ENCODE measurements at regions not wholly inside any gene's neighbourhood (a gene's known extent, or its start where the extent isn't known, plus 50 kb on each side); places are given as distances from the start of the nearest gene placed in this dataset.

DNA sequence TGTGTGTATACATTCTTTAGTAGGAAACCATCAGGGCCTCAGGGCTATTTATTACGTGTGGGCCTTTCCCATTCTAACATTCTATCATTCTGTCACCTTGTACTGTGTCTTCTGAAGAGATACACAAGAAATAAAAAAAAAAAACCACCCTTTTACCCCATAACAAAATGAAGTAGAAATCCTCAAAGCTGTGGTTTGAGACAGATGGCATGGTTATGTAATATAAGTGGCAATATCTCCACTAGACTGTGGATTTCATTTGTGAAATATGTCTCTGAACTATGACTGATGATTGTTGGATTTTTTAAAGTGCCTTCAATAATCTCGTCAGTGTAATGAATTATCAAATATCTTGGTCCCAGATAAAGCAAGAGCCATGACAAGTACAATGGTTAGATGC lies 150.0 kb upstream of the BLID start:
- H3K9ac ChIP-seq (ENCODE audit: low read depth, low read length): no peak overlapping the region
- DNase-seq (no peak), ATAC-seq (ENCODE audit: low read depth) (no peak)
- H3K4me1 ChIP-seq (ENCODE audit: control insufficient read depth, insufficient read depth, low read length): peaks cover 4% of the 10 kb centered on the region; the same call in 1 of the 2 replicates
- H3K23ac ChIP-seq (ENCODE audit: low read depth, low read length): no peak overlapping the region
- H3K4me3 ChIP-seq (ENCODE audit: insufficient read depth, low read depth, low read length): no peak overlapping the region
- no peak overlapping the region for H2AK9ac ChIP-seq (replicated peaks; ENCODE audit: low read depth, low read length, poor library complexity)
- H3K4ac ChIP-seq (ENCODE audit: low read depth, low read length): no peak overlapping the region
- no peaks in the 10 kb centered on the region for H3K9me1 ChIP-seq (ENCODE audit: insufficient read depth, low read length)
- TF ChIP-seq RFX5 (IDR thresholded peaks at IDR 0.05; ENCODE audit: low read depth, low read length): no peak
- no peak for TF ChIP-seq CEBPB (IDR thresholded peaks at IDR 0.05; ENCODE audit: low read depth, low read length)
- no peak for TF ChIP-seq NFE2L2 (IDR thresholded peaks at IDR 0.05; ENCODE audit: low read depth, low read length)
- TF ChIP-seq FOS (IDR thresholded peaks at IDR 0.05; ENCODE audit: low read depth, low read length): no peak
- TF ChIP-seq CHD1 (IDR thresholded peaks at IDR 0.05; ENCODE audit: low read depth, low read length): no peak
- no peak for TF ChIP-seq MAZ (IDR thresholded peaks at IDR 0.05; ENCODE audit: borderline replicate concordance, low read depth, low read length)
- no peak for TF ChIP-seq RAD21 (IDR thresholded peaks at IDR 0.05; ENCODE audit: low read length)
- TF ChIP-seq, protein P1, sequence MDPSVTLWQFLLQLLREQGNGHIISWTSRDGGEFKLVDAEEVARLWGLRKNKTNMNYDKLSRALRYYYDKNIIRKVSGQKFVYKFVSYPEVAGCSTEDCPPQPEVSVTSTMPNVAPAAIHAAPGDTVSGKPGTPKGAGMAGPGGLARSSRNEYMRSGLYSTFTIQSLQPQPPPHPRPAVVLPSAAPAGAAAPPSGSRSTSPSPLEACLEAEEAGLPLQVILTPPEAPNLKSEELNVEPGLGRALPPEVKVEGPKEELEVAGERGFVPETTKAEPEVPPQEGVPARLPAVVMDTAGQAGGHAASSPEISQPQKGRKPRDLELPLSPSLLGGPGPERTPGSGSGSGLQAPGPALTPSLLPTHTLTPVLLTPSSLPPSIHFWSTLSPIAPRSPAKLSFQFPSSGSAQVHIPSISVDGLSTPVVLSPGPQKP (IDR thresholded peaks at IDR 0.05; ENCODE audit: borderline replicate concordance, low read depth, low read length): no peak
- no peak for TF ChIP-seq BHLHE40 (IDR thresholded peaks at IDR 0.05; ENCODE audit: low read depth, low read length)
- TF ChIP-seq, protein P2, sequence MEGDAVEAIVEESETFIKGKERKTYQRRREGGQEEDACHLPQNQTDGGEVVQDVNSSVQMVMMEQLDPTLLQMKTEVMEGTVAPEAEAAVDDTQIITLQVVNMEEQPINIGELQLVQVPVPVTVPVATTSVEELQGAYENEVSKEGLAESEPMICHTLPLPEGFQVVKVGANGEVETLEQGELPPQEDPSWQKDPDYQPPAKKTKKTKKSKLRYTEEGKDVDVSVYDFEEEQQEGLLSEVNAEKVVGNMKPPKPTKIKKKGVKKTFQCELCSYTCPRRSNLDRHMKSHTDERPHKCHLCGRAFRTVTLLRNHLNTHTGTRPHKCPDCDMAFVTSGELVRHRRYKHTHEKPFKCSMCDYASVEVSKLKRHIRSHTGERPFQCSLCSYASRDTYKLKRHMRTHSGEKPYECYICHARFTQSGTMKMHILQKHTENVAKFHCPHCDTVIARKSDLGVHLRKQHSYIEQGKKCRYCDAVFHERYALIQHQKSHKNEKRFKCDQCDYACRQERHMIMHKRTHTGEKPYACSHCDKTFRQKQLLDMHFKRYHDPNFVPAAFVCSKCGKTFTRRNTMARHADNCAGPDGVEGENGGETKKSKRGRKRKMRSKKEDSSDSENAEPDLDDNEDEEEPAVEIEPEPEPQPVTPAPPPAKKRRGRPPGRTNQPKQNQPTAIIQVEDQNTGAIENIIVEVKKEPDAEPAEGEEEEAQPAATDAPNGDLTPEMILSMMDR (conservative IDR thresholded peaks at IDR 0.05; ENCODE audit: low read depth, low read length): no peak
- no peak for TF ChIP-seq SMC3 (IDR thresholded peaks at IDR 0.05; ENCODE audit: low read depth, low read length)
- no peak for TF ChIP-seq MXI1 (IDR thresholded peaks at IDR 0.05; ENCODE audit: borderline replicate concordance, low read depth, low read length)
- intact Hi-C loops (cut with micrococcal nuclease): no loop called here
- no peak overlapping the region for H2BK20ac ChIP-seq (ENCODE audit: low read depth, low read length)
- no TSS peak for BruUV-seq (replicated peaks)
- H3K18ac ChIP-seq (ENCODE audit: low read depth, low read length): no peak overlapping the region
- WGBS, 2 experiments (ENCODE audit: extremely low coverage in 2 of 2, insufficient read length in 1 of 2): no CpG with 5 or more reads among the region's 2 CpGs
- H3K27ac ChIP-seq (ENCODE audit: insufficient read depth, low read length): no peak overlapping the region
- H3K14ac ChIP-seq (replicated peaks; ENCODE audit: low read depth, low read length): no peak overlapping the region
- H4K20me1 ChIP-seq (ENCODE audit: insufficient read depth, low read length): no peaks in the 10 kb centered on the region
- H3K27me3 ChIP-seq (ENCODE audit: control insufficient read depth, insufficient read depth, low read length): no peaks in the 10 kb centered on the region
- POLR2A ChIA-PET (ENCODE audit: unreplicated experiment): no interaction called here
- no peak overlapping the region for H2BK5ac ChIP-seq (ENCODE audit: low read depth, low read length, poor library complexity, severe bottlenecking)
- no peak overlapping the region for H2BK15ac ChIP-seq (ENCODE audit: low read depth, low read length)
- 0 out of 2 replicates have a peak, but pooled peaks cover 2% of the 10 kb centered on the region for H3K9me3 ChIP-seq (ENCODE audit: control insufficient read depth, insufficient read depth, low read length)
- in situ Hi-C loops (cut with MboI; ENCODE audit: low sequenced_read_pairs): no loop called here
- H4K5ac ChIP-seq (ENCODE audit: low read depth, low read length): no peak overlapping the region
- H3K56ac ChIP-seq (ENCODE audit: extremely low read depth, insufficient read depth, low read length): no peak overlapping the region
- H3K36me3 ChIP-seq (ENCODE audit: control insufficient read depth, insufficient read depth, low read length): peaks cover 19% of the 10 kb centered on the region
- no peak overlapping the region for H2BK120ac ChIP-seq (ENCODE audit: low read depth, low read length)
- no peaks in the 10 kb centered on the region for H3K79me1 ChIP-seq (ENCODE audit: low read depth in 1 of 2, low read length in 2 of 2)
- H4K8ac ChIP-seq (ENCODE audit: low read depth in 2 of 2, low read length in 2 of 2): no peak overlapping the region
- H2AFZ ChIP-seq (replicated peaks; ENCODE audit: low read length, poor library complexity): no peak overlapping the region
- dilution Hi-C loops (cut with HindIII; ENCODE audit: low sequenced_read_pairs, unreplicated experiment): no loop called here
- H4K91ac ChIP-seq (ENCODE audit: insufficient read depth, low read depth, low read length): no peak overlapping the region
- CTCF ChIA-PET: no interaction called here
- H3K4me2 ChIP-seq (ENCODE audit: low read depth, low read length): no peak overlapping the region
- no peak overlapping the region for H2AK5ac ChIP-seq (ENCODE audit: low read depth, low read length)
